IMR-90 (cell line): ENCODE measurements at regions not wholly inside any gene's neighbourhood (a gene's known extent, or its start where the extent isn't known, plus 50 kb on each side); places are given as distances from the start of the nearest gene placed in this dataset.
A peak's percentile ranks its signal among the peaks of the same experiment; 100 is the strongest.

Source experiments
- ATAC-seq: fragments of 200-7000 bp; cut with Tn5 transposase; 2 replicates; pipeline ENCODE4 v1.9.1; 2020; ENCODE audit warnings: low read depth, mild to moderate bottlenecking, moderate library complexity
- BruUV-seq: library from RNA; stranded (reverse); fragments of 400-500 nt; replicated peaks from 2 replicates; lab custom pipeline; 2021; lab: Mats Ljungman, UMichigan
- CTCF ChIA-PET: fragments of 300-600 bp; formaldehyde crosslinking; extraction: SDS; loops from one replicate; lab custom pipeline; 2021; ENCODE audit warnings: antibody characterized with exemption; lab: Yijun Ruan, JAX
- POLR2A ChIA-PET: fragments of 300-600 bp; sonication (Branson Sonifier 250); formaldehyde crosslinking; loops from one replicate; lab custom pipeline; 2022; ENCODE audit warnings: antibody characterized with exemption; ENCODE audit not compliant: unreplicated experiment; lab: Charles Lee
- DNase-seq: peaks from one replicate; pipeline ENCODE4 v3.0.0; 2013
- H2AFZ ChIP-seq: replicated peaks from 2 replicates; pipeline ENCODE3; 2013; ENCODE audit warnings: low read length, mild to moderate bottlenecking; ENCODE audit not compliant: poor library complexity
- H2AK5ac ChIP-seq: 2 replicates; pipeline ENCODE4 v1.6.1; 2013; ENCODE audit warnings: low read depth, low read length, inconsistent platforms
- H2AK9ac ChIP-seq: replicated peaks from 2 replicates; pipeline ENCODE3; 2013; ENCODE audit warnings: mild to moderate bottlenecking, low read depth, low read length, moderate library complexity; ENCODE audit not compliant: poor library complexity
- H2BK120ac ChIP-seq: 2 replicates; pipeline ENCODE4 v1.6.1; 2013; ENCODE audit warnings: low read depth, low read length, inconsistent platforms
- H2BK15ac ChIP-seq: 3 replicates; pipeline ENCODE4 v1.6.1; 2013; ENCODE audit warnings: low read depth, low read length, inconsistent platforms
- H2BK20ac ChIP-seq: 2 replicates; pipeline ENCODE4 v1.6.1; 2013; ENCODE audit warnings: low read depth, mild to moderate bottlenecking, inconsistent platforms, low read length, moderate library complexity
- H2BK5ac ChIP-seq: 2 replicates; pipeline ENCODE4 v1.6.1; 2013; ENCODE audit warnings: mild to moderate bottlenecking, low read depth, low read length, inconsistent platforms; ENCODE audit not compliant: poor library complexity, severe bottlenecking
- H3K14ac ChIP-seq: replicated peaks from 2 replicates; pipeline ENCODE4 v1.6.1; 2013; ENCODE audit warnings: low read depth, low read length, inconsistent platforms
- H3K18ac ChIP-seq: 2 replicates; pipeline ENCODE4 v1.6.1; 2013; ENCODE audit warnings: low read depth, low read length, control low read depth
- H3K23ac ChIP-seq: 2 replicates; pipeline ENCODE4 v1.6.1; 2013; ENCODE audit warnings: low read depth, low read length, inconsistent platforms
- H3K27ac ChIP-seq: 2 replicates; pipeline ENCODE4 v1.5.1; 2013; ENCODE audit warnings: mild to moderate bottlenecking, control low read depth, low read length; ENCODE audit not compliant: insufficient read depth
- H3K27me3 ChIP-seq: 2 replicates; pipeline ENCODE4 v1.6.1; 2013; ENCODE audit warnings: low read length; ENCODE audit not compliant: control insufficient read depth, insufficient read depth
- H3K36me3 ChIP-seq: 2 replicates; pipeline ENCODE4 v1.6.1; 2013; ENCODE audit warnings: low read length, mixed read lengths; ENCODE audit not compliant: control insufficient read depth, insufficient read depth
- H3K4ac ChIP-seq: 2 replicates; pipeline ENCODE4 v1.6.1; 2013; ENCODE audit warnings: low read depth, low read length, inconsistent platforms
- H3K4me1 ChIP-seq: 2 replicates; pipeline ENCODE4 v1.6.1; 2013; ENCODE audit warnings: low read length, mixed read lengths; ENCODE audit not compliant: control insufficient read depth, insufficient read depth
- H3K4me2 ChIP-seq: 2 replicates; pipeline ENCODE4 v1.6.1; 2013; ENCODE audit warnings: low read depth, mild to moderate bottlenecking, control low read depth, low read length, moderate library complexity
- H3K4me3 ChIP-seq: 2 replicates; pipeline ENCODE4 v1.5.1; 2013; ENCODE audit warnings: low read depth, mild to moderate bottlenecking, control low read depth, low read length, moderate library complexity; ENCODE audit not compliant: insufficient read depth
- H3K56ac ChIP-seq: 2 replicates; pipeline ENCODE4 v1.6.1; 2013; ENCODE audit warnings: low read length, inconsistent platforms; ENCODE audit not compliant: insufficient read depth; ENCODE audit errors: extremely low read depth
- H3K79me1 ChIP-seq, 2 experiments: 2 replicates each; pipeline ENCODE4 v1.6.1; 2013; ENCODE audit warnings: low read length in 2 of 2, inconsistent platforms in 1 of 2, low read depth in 1 of 2
- H3K9ac ChIP-seq: 2 replicates; pipeline ENCODE4 v1.6.1; 2013; ENCODE audit warnings: low read depth, low read length, control low read depth
- H3K9me1 ChIP-seq: 2 replicates; pipeline ENCODE4 v1.6.1; 2013; ENCODE audit warnings: low read length, inconsistent platforms; ENCODE audit not compliant: insufficient read depth
- H3K9me3 ChIP-seq: 2 replicates; pipeline ENCODE4 v1.6.1; 2013; ENCODE audit warnings: low read length; ENCODE audit not compliant: control insufficient read depth, insufficient read depth
- H4K20me1 ChIP-seq: 2 replicates; pipeline ENCODE4 v1.6.1; 2013; ENCODE audit warnings: low read length, inconsistent platforms; ENCODE audit not compliant: insufficient read depth
- H4K5ac ChIP-seq: 2 replicates; pipeline ENCODE4 v1.6.1; 2013; ENCODE audit warnings: mild to moderate bottlenecking, low read depth, low read length, control low read depth
- H4K8ac ChIP-seq, 2 experiments: 2 replicates each; pipeline ENCODE4 v1.6.1; 2013; ENCODE audit warnings: low read depth in 2 of 2, low read length in 2 of 2, control low read depth in 1 of 2, inconsistent platforms in 1 of 2
- H4K91ac ChIP-seq: 2 replicates; pipeline ENCODE4 v1.6.1; 2013; ENCODE audit warnings: low read depth, low read length, inconsistent platforms; ENCODE audit not compliant: insufficient read depth
- BHLHE40 ChIP-seq: fragments of 150-350 bp; IDR thresholded peaks from 2 replicates; pipeline ENCODE4 v1.6.1; 2016; ENCODE audit warnings: mild to moderate bottlenecking, low read depth, low read length
- CEBPB ChIP-seq: IDR thresholded peaks from 2 replicates; pipeline ENCODE4 v1.6.1; 2012; ENCODE audit warnings: low read depth, low read length, improper control_type of control experiment
- CHD1 ChIP-seq: IDR thresholded peaks from 2 replicates; pipeline ENCODE4 v1.6.1; 2012; ENCODE audit warnings: low read depth, low read length, improper control_type of control experiment
- FOS ChIP-seq: fragments of 150-350 bp; IDR thresholded peaks from 2 replicates; pipeline ENCODE4 v1.6.1; 2016; ENCODE audit warnings: low read depth, low read length
- MAFK ChIP-seq: IDR thresholded peaks from 2 replicates; pipeline ENCODE4 v1.6.1; 2012; ENCODE audit warnings: low read depth, low read length, improper control_type of control experiment
- MAZ ChIP-seq: IDR thresholded peaks from 2 replicates; pipeline ENCODE4 v1.6.1; 2012; ENCODE audit warnings: low read depth, mild to moderate bottlenecking, low read length, improper control_type of control experiment, moderate library complexity, borderline replicate concordance
- MXI1 ChIP-seq: IDR thresholded peaks from 2 replicates; pipeline ENCODE4 v1.6.1; 2012; ENCODE audit warnings: low read depth, mild to moderate bottlenecking, low read length, moderate library complexity, borderline replicate concordance
- NFE2L2 ChIP-seq: fragments of 150-350 bp; IDR thresholded peaks from 2 replicates; pipeline ENCODE4 v1.6.1; 2016; ENCODE audit warnings: low read depth, mild to moderate bottlenecking, low read length
- RAD21 ChIP-seq: IDR thresholded peaks from 2 replicates; pipeline ENCODE4 v1.6.1; 2012; ENCODE audit warnings: low read length, improper control_type of control experiment
- RFX5 ChIP-seq: IDR thresholded peaks from 2 replicates; pipeline ENCODE4 v1.8.0; 2012; ENCODE audit warnings: low read depth, mild to moderate bottlenecking, low read length, moderate library complexity
- SMC3 ChIP-seq: fragments of 150-350 bp; IDR thresholded peaks from 2 replicates; pipeline ENCODE4 v1.6.1; 2016; ENCODE audit warnings: low read depth, mild to moderate bottlenecking, antibody characterized with exemption, low read length, moderate library complexity
- WGBS, 2 experiments: methylation state at CpG; one replicate each; pipeline versions ENCODE4 v1.1.5 to v1.1.7; 2013; ENCODE audit warnings: missing lambda C conversion rate in 2 of 2; ENCODE audit not compliant: insufficient read length in 1 of 2; ENCODE audit errors: extremely low coverage in 2 of 2; 5-methylcytosine and 5-hydroxymethylcytosine counted together
- dilution Hi-C: fragments of 300-500 bp; cut with HindIII; formaldehyde crosslinking; loops from one replicate; pipeline ENCODE4 v1.14.3; 2018; ENCODE audit warnings: low sequenced_read_pairs; ENCODE audit not compliant: unreplicated experiment
- in situ Hi-C: fragments of 300-500 bp; cut with MboI; formaldehyde crosslinking; loops from 3 replicates; pipeline ENCODE4 v1.14.3; 2019; ENCODE audit warnings: low sequenced_read_pairs, inconsistent platforms, mixed read lengths
- intact Hi-C: fragments of 100-400 bp; cut with micrococcal nuclease; formaldehyde crosslinking; loops from 2 replicates; pipeline ENCODE4 v1.10.0; 2022
- TF ChIP-seq, protein P1 (sequence below): fragments of 150-350 bp; IDR thresholded peaks from 2 replicates; pipeline ENCODE4 v1.6.1; 2016; ENCODE audit warnings: low read depth, mild to moderate bottlenecking, low read length, moderate library complexity, borderline replicate concordance
- TF ChIP-seq, protein P2 (sequence below): conservative IDR thresholded peaks from 2 replicates; pipeline ENCODE4 v1.5.1; 2012; ENCODE audit warnings: mild to moderate bottlenecking, low read depth, low read length, improper control_type of control experiment
- TF ChIP-seq, protein P3 (sequence below): fragments of 150-350 bp; IDR thresholded peaks from 2 replicates; pipeline ENCODE4 v1.6.1; 2017; ENCODE audit warnings: mild to moderate bottlenecking, antibody characterized with exemption, low read length, low read depth

DNA sequence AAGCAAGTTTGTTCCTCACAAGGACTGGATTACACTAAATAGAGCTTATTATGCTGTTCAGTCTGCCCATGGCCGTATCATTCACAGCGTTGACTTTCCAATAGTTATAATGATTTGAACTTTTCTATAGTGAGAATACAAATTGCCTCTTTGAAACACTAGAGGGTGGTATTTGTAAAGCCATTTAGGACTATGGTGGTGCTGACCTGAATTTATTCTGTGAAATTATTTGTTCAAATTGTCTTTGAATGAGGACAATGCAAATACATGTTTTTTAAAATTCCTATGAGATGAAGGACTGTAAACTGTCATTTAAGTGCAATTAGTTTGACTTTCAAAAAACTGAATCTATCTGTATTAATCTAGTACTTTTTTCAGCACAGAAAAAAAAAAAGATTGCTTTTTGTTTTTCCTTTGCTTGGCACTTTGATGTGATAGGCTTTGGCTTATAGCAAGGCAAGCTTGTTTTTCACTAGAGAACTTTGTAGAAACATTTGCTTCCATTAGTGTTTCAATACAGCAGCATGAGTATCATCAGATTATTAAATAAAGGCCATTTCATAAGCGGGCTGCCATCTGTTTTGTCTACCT lies 122.7 kb upstream of the TMEM229A start:
- Histone ChIP-seq H2BK120ac (no peak overlapping the region), H3K4me3 (no peak overlapping the region), H3K36me3 (no peaks in the 10 kb centered on the region), H2AK5ac (no peak overlapping the region), H3K9me3 (no peaks in the 10 kb centered on the region), H2BK20ac (no peak overlapping the region), H3K56ac (no peak overlapping the region), H3K14ac (no peak overlapping the region), H4K91ac (no peak overlapping the region), H2BK15ac (no peak overlapping the region), H3K9me1 (no peaks in the 10 kb centered on the region), H3K18ac (no peak overlapping the region), H2BK5ac (no peak overlapping the region), H3K4me2 (no peak overlapping the region), H4K20me1 (no peaks in the 10 kb centered on the region), H2AFZ (no peak overlapping the region), H4K5ac (no peak overlapping the region), H3K4ac (no peak overlapping the region), H3K79me1 (no peaks in the 10 kb centered on the region), H3K9ac (no peak overlapping the region), H4K8ac (no peak overlapping the region), H3K4me1 (no peaks in the 10 kb centered on the region), H3K27me3 (no peaks in the 10 kb centered on the region), H3K27ac (no peak overlapping the region), H3K23ac (no peak overlapping the region), H2AK9ac (no peak overlapping the region)
- ChIA-PET CTCF (interaction anchor here (0.6 to 2.0 kb wide), 9 partner anchors 15 to 958 kb away, joined by 3 to 9 read pairs (median 4); partner anchors contain the start of gene GPR37), POLR2A (no interaction called here)
- dilution Hi-C loops: loop anchor here (25.0 kb wide), 1 partner anchor 657 kb away; no protein-coding TSS in a partner anchor
- DNase-seq (peak; percentile 44), ATAC-seq (peak; percentile 71)
- TF ChIP-seq BHLHE40 (no peak), MAZ (no peak), NFE2L2 (no peak), RAD21 (peak; percentile 80), CEBPB (no peak), RFX5 (no peak), MXI1 (no peak), MAFK (no peak), FOS (no peak), CHD1 (no peak), SMC3 (peak; percentile 67)
- TF ChIP-seq, protein P1, sequence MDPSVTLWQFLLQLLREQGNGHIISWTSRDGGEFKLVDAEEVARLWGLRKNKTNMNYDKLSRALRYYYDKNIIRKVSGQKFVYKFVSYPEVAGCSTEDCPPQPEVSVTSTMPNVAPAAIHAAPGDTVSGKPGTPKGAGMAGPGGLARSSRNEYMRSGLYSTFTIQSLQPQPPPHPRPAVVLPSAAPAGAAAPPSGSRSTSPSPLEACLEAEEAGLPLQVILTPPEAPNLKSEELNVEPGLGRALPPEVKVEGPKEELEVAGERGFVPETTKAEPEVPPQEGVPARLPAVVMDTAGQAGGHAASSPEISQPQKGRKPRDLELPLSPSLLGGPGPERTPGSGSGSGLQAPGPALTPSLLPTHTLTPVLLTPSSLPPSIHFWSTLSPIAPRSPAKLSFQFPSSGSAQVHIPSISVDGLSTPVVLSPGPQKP: no peak
- TF ChIP-seq, protein P2, sequence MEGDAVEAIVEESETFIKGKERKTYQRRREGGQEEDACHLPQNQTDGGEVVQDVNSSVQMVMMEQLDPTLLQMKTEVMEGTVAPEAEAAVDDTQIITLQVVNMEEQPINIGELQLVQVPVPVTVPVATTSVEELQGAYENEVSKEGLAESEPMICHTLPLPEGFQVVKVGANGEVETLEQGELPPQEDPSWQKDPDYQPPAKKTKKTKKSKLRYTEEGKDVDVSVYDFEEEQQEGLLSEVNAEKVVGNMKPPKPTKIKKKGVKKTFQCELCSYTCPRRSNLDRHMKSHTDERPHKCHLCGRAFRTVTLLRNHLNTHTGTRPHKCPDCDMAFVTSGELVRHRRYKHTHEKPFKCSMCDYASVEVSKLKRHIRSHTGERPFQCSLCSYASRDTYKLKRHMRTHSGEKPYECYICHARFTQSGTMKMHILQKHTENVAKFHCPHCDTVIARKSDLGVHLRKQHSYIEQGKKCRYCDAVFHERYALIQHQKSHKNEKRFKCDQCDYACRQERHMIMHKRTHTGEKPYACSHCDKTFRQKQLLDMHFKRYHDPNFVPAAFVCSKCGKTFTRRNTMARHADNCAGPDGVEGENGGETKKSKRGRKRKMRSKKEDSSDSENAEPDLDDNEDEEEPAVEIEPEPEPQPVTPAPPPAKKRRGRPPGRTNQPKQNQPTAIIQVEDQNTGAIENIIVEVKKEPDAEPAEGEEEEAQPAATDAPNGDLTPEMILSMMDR: peak; percentile 65
- TF ChIP-seq, protein P3, sequence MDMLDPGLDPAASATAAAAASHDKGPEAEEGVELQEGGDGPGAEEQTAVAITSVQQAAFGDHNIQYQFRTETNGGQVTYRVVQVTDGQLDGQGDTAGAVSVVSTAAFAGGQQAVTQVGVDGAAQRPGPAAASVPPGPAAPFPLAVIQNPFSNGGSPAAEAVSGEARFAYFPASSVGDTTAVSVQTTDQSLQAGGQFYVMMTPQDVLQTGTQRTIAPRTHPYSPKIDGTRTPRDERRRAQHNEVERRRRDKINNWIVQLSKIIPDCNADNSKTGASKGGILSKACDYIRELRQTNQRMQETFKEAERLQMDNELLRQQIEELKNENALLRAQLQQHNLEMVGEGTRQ: no peak
- intact Hi-C loops: loop anchor here (1.0 kb wide), 1 partner anchor 630 kb away; no protein-coding TSS in a partner anchor
- in situ Hi-C loops: no loop called here
- BruUV-seq: no TSS peak
- no CpG with 5 or more reads among the region's 3 CpGs for WGBS, 2 experiments
